HTR-8/SVneo (cell line): ENCODE measurements at regions not wholly inside any gene's neighbourhood (a gene's known extent, or its start where the extent isn't known, plus 50 kb on each side); places are given as distances from the start of the nearest gene placed in this dataset.

ENCODE experiments used
- DNase-seq: peaks from one replicate; pipeline ENCODE4 v3.0.0; 2011; ENCODE audit warnings: low spot score, mixed read lengths; ENCODE audit not compliant: insufficient read length
- FAIRE-seq: peaks from 2 replicates; lab custom pipeline; 2011; peaks lifted over from hg19 to GRCh38; lab: Jason Lieb, UNC

DNA sequence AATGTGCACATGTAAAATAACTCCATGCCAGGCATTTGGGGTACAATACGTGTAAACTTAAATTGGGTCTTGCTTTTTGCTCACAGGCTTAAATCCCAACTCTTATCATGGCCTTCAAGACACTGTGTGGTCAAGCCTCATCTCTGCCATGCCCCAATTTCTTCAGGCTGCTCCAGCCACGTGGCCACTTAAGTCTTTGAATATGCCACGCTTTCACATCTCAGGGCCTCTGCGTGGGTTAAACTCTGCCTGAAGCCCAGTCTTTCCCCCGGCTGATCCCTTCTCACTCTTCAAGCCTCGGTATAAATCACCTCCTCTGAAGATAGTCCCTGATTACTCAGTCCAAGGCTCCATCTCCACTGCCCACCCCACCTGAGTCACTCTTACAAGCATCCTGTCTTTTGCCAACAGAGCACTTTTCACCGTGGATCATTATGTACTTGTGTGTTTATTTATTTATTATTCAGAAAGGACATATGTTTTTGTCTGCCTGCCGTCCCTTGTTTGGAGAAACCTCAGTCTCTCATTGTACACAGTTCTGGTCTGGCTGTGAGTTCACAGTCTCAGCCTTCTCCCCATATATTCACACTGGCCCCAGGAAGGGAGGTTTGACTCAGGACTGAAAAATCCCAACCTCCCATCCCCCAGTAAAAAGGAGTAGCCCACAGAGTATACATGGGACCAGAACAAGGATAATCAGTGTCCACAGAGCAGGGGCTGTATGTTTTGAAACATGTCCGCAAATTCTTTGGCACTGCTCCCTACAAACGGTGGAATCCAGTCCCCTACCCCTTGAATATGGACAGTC, 344.7 kb downstream of the MN1 start:
- DNase-seq: peak; percentile 51
- no peak for FAIRE-seq

- FAIRE-seq (no peak), DNase-seq (no peak)
Observed at GRCh38 chr22:27459999-27460398, 341.6 kb downstream of the MN1 start.

- FAIRE-seq (no peak), DNase-seq (no peak)
Observed at GRCh38 chr22:27460591-27461347, 340.8 kb downstream of the MN1 start.

- FAIRE-seq (peak; percentile 73), DNase-seq (peak; percentile 67)
Observed at GRCh38 chr22:27461470-27461869, 340.1 kb downstream of the MN1 start.

GRCh38 chr22:27462190-27462589, 339.4 kb downstream of the MN1 start:
- FAIRE-seq (no peak), DNase-seq (no peak)

GRCh38 chr22:27463121-27463660, 338.4 kb downstream of the MN1 start:
- FAIRE-seq: no peak
- no peak for DNase-seq

DNA sequence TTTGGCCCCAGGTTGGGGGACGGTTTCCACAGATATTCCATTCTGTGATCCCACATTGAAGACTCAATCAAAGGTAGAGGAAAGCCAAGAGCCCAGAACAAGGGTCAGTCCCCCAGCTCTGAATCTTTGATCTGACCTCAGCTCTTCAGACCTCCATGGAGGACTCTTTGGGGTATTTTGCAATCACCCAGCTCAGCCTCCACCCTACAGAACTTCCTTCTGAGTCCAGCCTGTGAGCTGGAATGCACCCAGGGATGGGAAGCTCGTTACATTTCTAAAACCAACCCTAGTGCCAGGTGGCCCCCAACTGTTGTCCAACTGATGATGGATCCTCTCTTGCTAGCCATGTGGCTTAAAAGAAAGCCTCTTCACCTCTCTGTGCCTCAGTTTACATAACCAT, 335.3 kb downstream of the MN1 start:
- FAIRE-seq: no peak
- DNase-seq: no peak

DNA sequence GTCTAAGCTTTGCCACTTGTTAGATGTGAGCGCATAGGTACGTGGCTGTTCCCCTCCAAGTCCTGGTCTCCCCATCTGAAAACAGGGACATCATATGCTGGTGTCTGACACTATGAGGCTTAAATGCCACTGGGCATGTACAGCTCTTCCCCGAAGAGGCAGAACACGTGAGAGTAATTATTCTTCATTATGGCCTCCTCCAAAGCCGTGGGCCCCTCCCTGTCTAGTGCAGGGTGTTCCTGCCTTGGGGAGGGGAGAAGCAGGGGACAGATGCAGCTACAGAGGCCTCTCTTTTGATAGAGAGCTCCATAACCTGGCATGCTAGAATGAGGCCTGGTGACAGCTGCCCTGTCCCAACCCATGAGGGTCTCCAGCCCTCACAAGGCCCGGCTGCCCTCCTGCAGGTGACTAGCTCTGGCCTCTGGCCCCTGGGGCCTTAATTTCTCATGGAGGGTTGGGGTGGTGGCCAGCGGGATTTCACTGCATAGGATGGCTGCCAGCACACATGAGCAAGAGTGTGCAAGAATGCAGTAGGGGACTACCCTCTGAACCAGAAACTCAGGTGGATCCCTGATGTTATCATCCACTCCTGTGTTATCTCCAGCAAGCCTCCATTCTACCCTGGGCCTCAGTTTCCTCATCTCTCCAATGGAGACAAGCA, 334.6 kb downstream of the MN1 start:
- DNase-seq (no peak), FAIRE-seq (no peak)

DNA sequence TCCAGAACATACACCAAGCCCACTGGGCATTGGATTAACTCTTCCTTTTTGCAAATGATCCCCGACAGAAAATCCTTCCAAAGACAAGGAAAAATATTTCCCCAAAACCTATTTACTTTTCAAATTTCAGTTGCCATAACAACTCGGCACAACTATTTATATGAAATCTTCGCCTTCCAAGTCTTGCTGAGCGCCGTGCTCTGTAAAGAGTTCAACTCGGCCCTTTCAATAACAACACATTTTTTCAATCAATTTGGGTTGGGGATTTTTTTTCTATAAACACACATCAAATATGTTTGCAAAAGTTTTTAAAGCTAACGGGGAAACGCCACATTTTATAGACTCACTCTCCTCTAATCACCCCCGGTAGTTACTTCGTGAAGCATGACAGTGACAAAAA, 333.8 kb downstream of the MN1 start:
- no peak for FAIRE-seq
- DNase-seq: no peak

GRCh38 chr22:27468712-27469111, 332.8 kb downstream of the MN1 start:
- FAIRE-seq (no peak), DNase-seq (no peak)

- no peak for FAIRE-seq
- DNase-seq: no peak
Observed at GRCh38 chr22:27470169-27470772, 331.3 kb downstream of the MN1 start.

- no peak for FAIRE-seq
- no peak for DNase-seq
Observed at GRCh38 chr22:27472975-27473374, 328.6 kb downstream of the MN1 start.

- DNase-seq (no peak), FAIRE-seq (no peak)
Observed at GRCh38 chr22:27473533-27473932, 328.0 kb downstream of the MN1 start.

DNA sequence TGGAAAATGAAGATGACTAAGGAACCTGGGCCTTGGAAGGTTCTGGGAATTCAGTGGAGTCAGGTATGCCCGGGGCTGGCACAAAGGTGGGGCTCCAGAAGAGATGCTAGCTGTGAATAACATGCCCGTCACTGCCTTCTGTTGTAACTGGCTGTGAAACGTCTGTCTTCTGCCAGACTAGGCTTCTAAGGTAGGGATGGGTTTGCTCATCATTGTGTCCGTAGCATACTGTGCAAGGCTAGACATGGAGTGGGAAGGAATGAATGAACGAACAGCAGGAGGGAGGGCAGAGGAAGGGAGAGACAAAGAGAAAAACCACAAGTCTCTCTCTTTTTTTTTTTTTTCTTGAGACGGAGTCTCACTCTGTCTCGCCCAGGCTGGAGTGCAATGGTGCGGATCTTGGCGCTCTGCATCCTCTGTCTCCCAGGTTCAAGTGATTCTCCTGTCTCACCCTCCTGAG, 327.4 kb downstream of the MN1 start:
- FAIRE-seq (no peak), DNase-seq (no peak)

- DNase-seq (peak; percentile 83), FAIRE-seq (peak; percentile 26)
Observed at GRCh38 chr22:27474711-27475547, 326.6 kb downstream of the MN1 start.

DNA sequence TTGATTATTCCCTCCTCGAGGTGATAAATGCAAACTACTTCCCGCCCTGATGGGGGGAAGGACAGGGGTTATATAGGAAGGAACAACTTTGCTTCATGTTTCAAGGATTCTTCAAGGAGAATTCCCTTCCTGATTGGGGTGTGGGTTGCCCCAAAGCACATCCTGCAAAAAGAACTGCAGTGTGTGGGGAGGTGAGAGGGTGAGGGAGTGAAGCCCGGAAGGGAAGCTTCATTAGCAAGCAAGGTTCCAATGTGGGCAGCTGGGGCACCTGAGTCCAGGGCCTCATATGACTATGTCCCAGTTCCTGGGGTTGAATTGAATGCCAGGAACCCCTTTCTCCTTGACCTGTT, 326.0 kb downstream of the MN1 start:
- FAIRE-seq (no peak), DNase-seq (no peak)

DNA sequence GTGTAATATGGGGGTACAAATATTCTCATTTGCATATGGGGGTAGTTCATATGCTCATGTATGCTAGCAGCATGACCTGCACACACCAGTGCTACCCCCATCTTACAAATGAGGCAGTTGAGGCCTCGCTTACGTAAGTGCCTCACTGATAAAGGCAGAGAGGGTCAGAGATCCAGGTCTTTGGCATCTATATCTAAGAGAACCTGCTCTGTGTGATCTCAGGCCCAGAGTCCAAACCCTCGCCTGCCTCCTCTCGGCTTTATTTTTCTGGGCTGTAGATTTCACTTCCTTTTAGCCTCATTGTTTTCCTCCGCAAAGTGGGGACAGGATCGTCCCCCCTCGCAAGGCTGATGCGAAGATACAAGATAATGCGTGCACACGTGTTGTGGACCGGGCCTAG, 325.2 kb downstream of the MN1 start:
- DNase-seq (no peak), FAIRE-seq (no peak)

- DNase-seq: peak; percentile 34
- no peak for FAIRE-seq
Observed at GRCh38 chr22:27476729-27477128, 324.8 kb downstream of the MN1 start.

- no peak for DNase-seq
- no peak for FAIRE-seq
Observed at GRCh38 chr22:27477171-27477570, 324.4 kb downstream of the MN1 start.

DNA sequence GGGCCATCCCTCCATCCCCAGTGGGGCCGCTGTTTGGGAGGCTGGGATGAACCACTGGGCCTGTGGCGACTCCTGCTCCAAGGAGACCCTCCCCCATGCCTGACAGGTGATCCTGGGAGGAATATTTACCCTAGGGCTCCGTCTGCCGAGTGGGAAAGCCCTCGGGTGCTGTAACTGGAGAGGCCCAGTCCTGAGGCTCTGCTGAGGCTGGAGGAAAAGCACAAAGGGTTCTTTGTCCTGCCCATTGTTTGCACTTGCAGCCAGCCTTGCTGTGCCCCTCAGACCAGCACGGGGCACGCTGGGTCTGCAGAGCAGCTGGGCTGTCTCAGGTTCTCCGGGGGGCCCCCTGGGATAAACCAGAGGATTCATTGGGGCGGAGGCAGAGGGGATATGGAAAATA, 321.1 kb downstream of the MN1 start:
- DNase-seq (no peak), FAIRE-seq (no peak)
